GM12875 (cell line): ENCODE measurements at regions not wholly inside any gene's neighbourhood (a gene's known extent, or its start where the extent isn't known, plus 50 kb on each side); places are given as distances from the start of the nearest gene placed in this dataset.

Experiments used
- H3K4me3 ChIP-seq: one replicate; pipeline ENCODE4 v1.5.1; 2011; ENCODE audit warnings: low read depth, low read length, control low read depth
- CTCF ChIP-seq: IDR thresholded peaks from 2 replicates; pipeline ENCODE4 v1.5.1; 2011; ENCODE audit warnings: low read depth, mild to moderate bottlenecking, control low read depth, inconsistent platforms, low read length, moderate library complexity, borderline replicate concordance; ENCODE audit not compliant: insufficient read depth

GRCh38 chr14:60363275-60363674, 114.3 kb downstream of the PPM1A start:
- TF ChIP-seq CTCF: no peak

DNA sequence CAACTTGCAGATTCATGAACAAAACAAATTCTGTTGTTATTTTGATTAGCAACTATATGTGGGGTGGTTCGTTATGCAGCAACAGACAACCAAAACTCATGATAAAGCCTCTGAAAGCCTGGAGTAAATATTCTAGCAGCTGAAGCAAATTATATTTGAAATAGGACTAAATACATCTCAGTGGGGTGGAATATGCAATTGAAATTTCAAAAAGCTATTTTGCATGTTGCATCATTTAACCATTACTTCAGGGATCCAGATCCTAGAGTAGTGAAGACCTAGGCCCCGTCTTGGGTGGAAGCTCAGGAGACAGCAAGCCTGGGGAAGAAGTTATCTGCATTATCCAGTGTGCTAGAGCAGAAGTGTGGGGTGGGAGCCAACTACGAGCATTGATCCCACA, 114.7 kb downstream of the PPM1A start:
- TF ChIP-seq CTCF: no peak
- H3K4me3 ChIP-seq: no peak overlapping the region

More at GRCh38 chr14:60363275-60363674, 114.3 kb downstream of the PPM1A start:
- no peak overlapping the region for H3K4me3 ChIP-seq

DNA sequence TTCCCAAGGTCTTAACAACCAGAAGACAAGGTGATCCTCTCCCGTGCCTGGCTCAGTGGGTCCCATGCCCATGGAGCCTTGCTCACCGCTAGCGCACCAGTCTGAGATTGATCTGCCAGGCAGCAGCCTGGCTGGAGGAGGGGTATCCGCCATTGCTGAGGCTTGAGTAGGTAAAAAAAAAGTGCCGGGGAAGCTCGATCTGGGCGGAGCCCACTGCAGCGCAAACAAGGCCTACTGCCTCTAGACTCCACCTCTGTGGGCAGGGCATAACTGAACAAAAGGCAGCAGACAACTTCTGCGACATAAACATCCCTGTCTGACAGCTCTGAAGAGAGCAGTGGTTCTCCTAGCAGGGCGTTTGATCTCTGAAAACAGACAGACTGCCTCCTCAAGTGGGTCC, 104.0 kb downstream of the C14orf39 start:
- no peak overlapping the region for H3K4me3 ChIP-seq
- TF ChIP-seq CTCF: no peak
